HepG2 (cell line): ENCODE measurements at regions not wholly inside any gene's neighbourhood (a gene's known extent, or its start where the extent isn't known, plus 50 kb on each side); places are given as distances from the start of the nearest gene placed in this dataset.

Source experiments
- ATAC-seq: fragments of 200-7000 bp; cut with Tn5 transposase; 3 replicates; pipeline ENCODE4 v1.9.1; 2020; ENCODE audit warnings: mild to moderate bottlenecking, moderate library complexity
- BruUV-seq: library from RNA; stranded (reverse); fragments of 400-500 nt; replicated peaks from 2 replicates; lab custom pipeline; 2021; lab: Mats Ljungman, UMichigan
- CTCF ChIA-PET: fragments of 300-600 bp; formaldehyde crosslinking; extraction: SDS; loops from one replicate; lab custom pipeline; 2021; ENCODE audit warnings: low total read pairs, inconsistent platforms, low intra/inter-chr PET ratio; lab: Yijun Ruan, JAX
- POLR2A ChIA-PET: fragments of 350-600 bp; sonication (Branson Sonifier 250); formaldehyde crosslinking; loops from one replicate; lab custom pipeline; 2020; ENCODE audit warnings: antibody characterized with exemption, inconsistent platforms; lab: Yijun Ruan, JAX
- DNase-seq: peaks from one replicate; pipeline ENCODE4 v3.0.0-alpha.2; 2015; ENCODE audit warnings: low spot score
- FAIRE-seq: peaks from 3 replicates; lab custom pipeline; 2011; peaks lifted over from hg19 to GRCh38; lab: Jason Lieb, UNC
- H2AFZ ChIP-seq: one replicate; pipeline ENCODE4 v1.6.1; 2011; ENCODE audit warnings: low read length, inconsistent platforms
- H3K27ac ChIP-seq: fragments of 300-600 bp; 3 replicates; pipeline ENCODE4 v1.8.0; 2011; ENCODE audit warnings: mixed run types, mild to moderate bottlenecking, mixed read lengths, low read length, inconsistent platforms; ENCODE audit not compliant: insufficient read depth; ENCODE audit errors: extremely low read length
- H3K27me3 ChIP-seq, 2 experiments: fragments of 200-600 bp in 1 of 2; 2 replicates in 1 of 2; 3 replicates in 1 of 2; pipeline versions ENCODE4 v1.6.0 to v1.8.0; 2011; ENCODE audit warnings: low read length in 2 of 2, mild to moderate bottlenecking in 2 of 2, moderate library complexity in 2 of 2, inconsistent platforms in 1 of 2; ENCODE audit not compliant: insufficient read depth in 2 of 2, control insufficient read depth in 1 of 2
- H3K36me3 ChIP-seq, 2 experiments: fragments of 200-600 bp in 1 of 2; replicated peaks in 1 of 2; 2 replicates in 1 of 2; 3 replicates in 1 of 2; pipeline versions ENCODE4 v1.5.1 to v1.8.0; 2011; ENCODE audit warnings: low read length in 2 of 2, inconsistent platforms in 1 of 2; ENCODE audit not compliant: insufficient read depth in 2 of 2, control insufficient read depth in 1 of 2
- H3K4me1 ChIP-seq: 2 replicates; pipeline ENCODE4 v1.5.1; 2012; ENCODE audit warnings: low read length, inconsistent platforms; ENCODE audit not compliant: insufficient read depth
- H3K4me2 ChIP-seq: 2 replicates; pipeline ENCODE4 v1.6.0; 2011; ENCODE audit warnings: low read depth, low read length, inconsistent platforms
- H3K4me3 ChIP-seq, 3 experiments: fragments of 200-600 bp in 1 of 3; sonication (generic), shearing (Covaris generic) in 1 of 3; replicated peaks in 1 of 3; 2 replicates each; pipeline ENCODE4 v1.5.1; 2011 to 2016; ENCODE audit warnings: low read length in 3 of 3, inconsistent platforms in 2 of 3, low read depth in 2 of 3, mild to moderate bottlenecking in 2 of 3, control low read depth in 1 of 3, mixed read lengths in 1 of 3; ENCODE audit not compliant: insufficient read depth in 1 of 3
- H3K79me2 ChIP-seq: one replicate; pipeline ENCODE4 v1.6.1; 2011; ENCODE audit warnings: low read length, inconsistent platforms; ENCODE audit not compliant: insufficient read depth
- H3K9ac ChIP-seq: 2 replicates; pipeline ENCODE4 v1.6.0; 2011; ENCODE audit warnings: mild to moderate bottlenecking, low read depth, low read length, inconsistent platforms; ENCODE audit not compliant: insufficient read depth
- H3K9me3 ChIP-seq: 2 replicates; pipeline ENCODE4 v1.5.1; 2012; ENCODE audit warnings: mild to moderate bottlenecking, low read length
- H4K20me1 ChIP-seq: 2 replicates; pipeline ENCODE4 v1.6.0; 2011; ENCODE audit warnings: inconsistent platforms, mild to moderate bottlenecking, low read length, moderate library complexity; ENCODE audit not compliant: insufficient read depth
- EED ChIP-seq: sonication (generic); formaldehyde crosslinking; IDR thresholded peaks from 2 replicates; pipeline ENCODE4 v1.5.0; 2020; ENCODE audit warnings: mild to moderate bottlenecking, missing genetic modification reagents
- ELF3 ChIP-seq: IDR thresholded peaks from 2 replicates; pipeline ENCODE4 v1.6.1; 2016; ENCODE audit warnings: missing genetic modification reagents, missing compliant biosample characterization
- FOXA3 ChIP-seq: IDR thresholded peaks from 2 replicates; pipeline ENCODE4 v1.6.1; 2016; ENCODE audit warnings: missing genetic modification reagents, missing compliant biosample characterization
- FOXJ3 ChIP-seq: sonication (generic); formaldehyde crosslinking; IDR thresholded peaks from 2 replicates; pipeline ENCODE4 v1.4.0; 2020; ENCODE audit warnings: missing genetic modification reagents, mild to moderate bottlenecking, borderline replicate concordance
- FOXO1 ChIP-seq: sonication (generic); formaldehyde crosslinking; IDR thresholded peaks from 2 replicates; pipeline ENCODE4 v1.4.0; 2020; ENCODE audit warnings: missing genetic modification reagents
- HNRNPL ChIP-seq: fragments of 200-400 bp; formaldehyde crosslinking; IDR thresholded peaks from 2 replicates; pipeline ENCODE4 v1.6.1; 2017; ENCODE audit warnings: mild to moderate bottlenecking, low read depth, low read length
- JUND ChIP-seq: sonication (generic); formaldehyde crosslinking; IDR thresholded peaks from 2 replicates; pipeline ENCODE4 v1.8.0; 2022; ENCODE audit warnings: mild to moderate bottlenecking, missing genetic modification reagents
- MBD4 ChIP-seq: IDR thresholded peaks from 2 replicates; pipeline ENCODE4 v1.6.1; 2012; ENCODE audit warnings: low read length, inconsistent platforms, borderline replicate concordance
- MED1 ChIP-seq: sonication (generic); formaldehyde crosslinking; IDR thresholded peaks from 2 replicates; pipeline ENCODE4 v1.4.0; 2020; ENCODE audit warnings: missing genetic modification reagents
- SAFB2 ChIP-seq: sonication (generic); formaldehyde crosslinking; IDR thresholded peaks from 2 replicates; pipeline ENCODE4 v1.5.1; 2020; ENCODE audit warnings: missing genetic modification reagents, low read depth, mild to moderate bottlenecking, borderline replicate concordance
- STAG1 ChIP-seq: sonication (generic); formaldehyde crosslinking; IDR thresholded peaks from 2 replicates; pipeline ENCODE4 v1.4.0; 2020; ENCODE audit warnings: missing genetic modification reagents
- TEAD2 ChIP-seq: sonication (generic); formaldehyde crosslinking; IDR thresholded peaks from 2 replicates; pipeline ENCODE4 v1.9.0; 2021; ENCODE audit warnings: missing genetic modification reagents
- XBP1 ChIP-seq: sonication (generic); formaldehyde crosslinking; IDR thresholded peaks from 2 replicates; pipeline ENCODE4 v1.5.0; 2020; ENCODE audit warnings: missing genetic modification reagents
- ZFP90 ChIP-seq: sonication (generic); formaldehyde crosslinking; IDR thresholded peaks from 2 replicates; pipeline ENCODE4 v1.8.0; 2022; ENCODE audit warnings: missing genetic modification reagents, mild to moderate bottlenecking, inconsistent platforms, borderline replicate concordance
- ZKSCAN8 ChIP-seq: IDR thresholded peaks from 2 replicates; pipeline ENCODE4 v1.6.1; 2016; ENCODE audit warnings: borderline replicate concordance, missing genetic modification reagents, missing compliant biosample characterization
- ZNF552 ChIP-seq: sonication (generic); formaldehyde crosslinking; IDR thresholded peaks from 2 replicates; pipeline ENCODE4 v1.9.0; 2022; ENCODE audit warnings: missing genetic modification reagents, mild to moderate bottlenecking, borderline replicate concordance
- ZNF569 ChIP-seq: sonication (generic); formaldehyde crosslinking; IDR thresholded peaks from 2 replicates; pipeline ENCODE4 v1.5.0; 2020; ENCODE audit warnings: mild to moderate bottlenecking, missing genetic modification reagents, moderate library complexity, borderline replicate concordance
- ZNF580 ChIP-seq: IDR thresholded peaks from 2 replicates; pipeline ENCODE4 v1.6.1; 2016; ENCODE audit warnings: low read depth, borderline replicate concordance
- ZNF746 ChIP-seq: sonication (generic); formaldehyde crosslinking; IDR thresholded peaks from 2 replicates; pipeline ENCODE4 v1.8.0; 2022; ENCODE audit warnings: mild to moderate bottlenecking, missing genetic modification reagents
- ZSCAN25 ChIP-seq: sonication (generic); formaldehyde crosslinking; IDR thresholded peaks from 2 replicates; pipeline ENCODE4 v1.8.0; 2022; ENCODE audit warnings: mild to moderate bottlenecking, missing genetic modification reagents
- ZSCAN30 ChIP-seq: sonication (generic); formaldehyde crosslinking; IDR thresholded peaks from 2 replicates; pipeline ENCODE4 v1.5.0; 2020; ENCODE audit warnings: mild to moderate bottlenecking, missing genetic modification reagents
- WGBS: methylation state at CpG from one replicate; pipeline ENCODE4 v1.1.6; 2017; ENCODE audit warnings: low lambda C conversion rate; 5-methylcytosine and 5-hydroxymethylcytosine counted together
- in situ Hi-C: cut with HindIII; loops from 2 replicates; pipeline ENCODE4 v1.10.0; 2017; ENCODE audit warnings: low pct_unique_long_range_greater_than_20kb; ENCODE audit not compliant: extremely low pct_ligation_motif_present
- intact Hi-C: fragments of 100-400 bp; cut with micrococcal nuclease; formaldehyde crosslinking; loops from one replicate; pipeline ENCODE4 v1.10.0; 2022; ENCODE audit not compliant: unreplicated experiment
- TF ChIP-seq, protein P1 (sequence below): sonication (generic); formaldehyde crosslinking; IDR thresholded peaks from 2 replicates; pipeline ENCODE4 v1.5.0; 2020; ENCODE audit warnings: mild to moderate bottlenecking, missing genetic modification reagents, borderline replicate concordance
- TF ChIP-seq, protein P2 (sequence below): IDR thresholded peaks from 2 replicates; pipeline ENCODE4 v1.6.1; 2016; ENCODE audit warnings: mild to moderate bottlenecking

- ChIA-PET POLR2A (interaction anchor here (1.0 to 1.1 kb wide), 3 partner anchors 21 to 102 kb away, joined by 3 read pairs; partner anchors contain the start of gene TGFBR2), CTCF (no interaction called here)
- Histone ChIP-seq H3K4me1 (peaks cover 52% of the 10 kb centered on the region), H3K27ac (peak overlapping the region; percentile 36), H3K27me3 (no peaks in the 10 kb centered on the region), H3K36me3 (no peaks in the 10 kb centered on the region), H3K9ac (no peak overlapping the region), H3K9me3 (no peaks in the 10 kb centered on the region), H3K79me2 (no peaks in the 10 kb centered on the region), H3K4me3 (no peak overlapping the region), H3K4me2 (no peak overlapping the region), H2AFZ (peak overlapping the region; percentile 45), H4K20me1 (no peaks in the 10 kb centered on the region)
- intact Hi-C loops (loop anchor here (5.0 kb wide), 1 partner anchor 94 kb away; the partner anchor contains the start of gene TGFBR2), in situ Hi-C loops (no loop called here)
- DNase-seq (peak; percentile 28), FAIRE-seq (no peak), ATAC-seq (no peak; the same call in 2 of the 3 replicates)
- WGBS = 89% methylated on average over 4 of the region's 4 CpGs
- no TSS peak for BruUV-seq
- TF ChIP-seq ZNF580 (no peak), FOXA3 (CRISPR knock-in tag) (peak; percentile 74), EED (no peak), STAG1 (CRISPR knock-in tag) (no peak), ZFP90 (CRISPR knock-in tag) (no peak), JUND (CRISPR knock-in tag) (no peak), HNRNPL (no peak), ZNF552 (CRISPR knock-in tag) (no peak), FOXJ3 (CRISPR knock-in tag) (no peak), FOXO1 (CRISPR knock-in tag) (no peak; the same call in 1 of the 2 replicates), ZKSCAN8 (CRISPR knock-in tag) (no peak), TEAD2 (no peak), ELF3 (CRISPR knock-in tag) (peak; percentile 44; the same call in 1 of the 2 replicates), ZSCAN25 (CRISPR knock-in tag) (no peak), ZNF746 (CRISPR knock-in tag) (no peak), ZSCAN30 (no peak), ZNF569 (CRISPR knock-in tag) (no peak), MBD4 (no peak), MED1 (peak; percentile 41; the same call in 1 of the 2 replicates), SAFB2 (no peak), XBP1 (no peak)
- TF ChIP-seq, protein P1, sequence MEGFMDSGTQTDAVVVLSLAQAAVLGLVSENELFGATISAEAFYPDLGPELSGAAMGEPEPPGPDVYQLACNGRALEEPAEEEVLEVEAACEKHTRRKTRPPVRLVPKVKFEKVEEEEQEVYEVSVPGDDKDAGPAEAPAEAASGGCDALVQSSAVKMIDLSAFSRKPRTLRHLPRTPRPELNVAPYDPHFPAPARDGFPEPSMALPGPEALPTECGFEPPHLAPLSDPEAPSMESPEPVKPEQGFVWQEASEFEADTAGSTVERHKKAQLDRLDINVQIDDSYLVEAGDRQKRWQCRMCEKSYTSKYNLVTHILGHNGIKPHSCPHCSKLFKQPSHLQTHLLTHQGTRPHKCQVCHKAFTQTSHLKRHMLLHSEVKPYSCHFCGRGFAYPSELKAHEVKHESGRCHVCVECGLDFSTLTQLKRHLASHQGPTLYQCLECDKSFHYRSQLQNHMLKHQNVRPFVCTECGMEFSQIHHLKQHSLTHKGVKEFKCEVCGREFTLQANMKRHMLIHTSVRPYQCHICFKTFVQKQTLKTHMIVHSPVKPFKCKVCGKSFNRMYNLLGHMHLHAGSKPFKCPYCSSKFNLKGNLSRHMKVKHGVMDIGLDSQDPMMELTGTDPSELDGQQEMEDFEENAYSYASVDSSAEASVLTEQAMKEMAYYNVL (CRISPR knock-in tag) = no peak
- TF ChIP-seq, protein P2, sequence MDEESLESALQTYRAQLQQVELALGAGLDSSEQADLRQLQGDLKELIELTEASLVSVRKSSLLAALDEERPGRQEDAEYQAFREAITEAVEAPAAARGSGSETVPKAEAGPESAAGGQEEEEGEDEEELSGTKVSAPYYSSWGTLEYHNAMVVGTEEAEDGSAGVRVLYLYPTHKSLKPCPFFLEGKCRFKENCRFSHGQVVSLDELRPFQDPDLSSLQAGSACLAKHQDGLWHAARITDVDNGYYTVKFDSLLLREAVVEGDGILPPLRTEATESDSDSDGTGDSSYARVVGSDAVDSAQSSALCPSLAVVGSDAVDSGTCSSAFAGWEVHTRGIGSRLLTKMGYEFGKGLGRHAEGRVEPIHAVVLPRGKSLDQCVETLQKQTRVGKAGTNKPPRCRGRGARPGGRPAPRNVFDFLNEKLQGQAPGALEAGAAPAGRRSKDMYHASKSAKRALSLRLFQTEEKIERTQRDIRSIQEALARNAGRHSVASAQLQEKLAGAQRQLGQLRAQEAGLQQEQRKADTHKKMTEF = 0 out of 2 replicates have a peak, but pooled peaks have one; percentile 21
Measured at GRCh38 chr3:30513374-30514152, 92.8 kb upstream of the TGFBR2 start.
